ENCODE measurements at regions not wholly inside any gene's neighbourhood (a gene's known extent, or its start where the extent isn't known, plus 50 kb on each side); places are given as distances from the start of the nearest gene placed in this dataset.
"Not testable (repeated sequence)": the region's sequence is repeated elsewhere in the genome, so short reads cannot be mapped to it uniquely, and the experiment has no call there.

DNA sequence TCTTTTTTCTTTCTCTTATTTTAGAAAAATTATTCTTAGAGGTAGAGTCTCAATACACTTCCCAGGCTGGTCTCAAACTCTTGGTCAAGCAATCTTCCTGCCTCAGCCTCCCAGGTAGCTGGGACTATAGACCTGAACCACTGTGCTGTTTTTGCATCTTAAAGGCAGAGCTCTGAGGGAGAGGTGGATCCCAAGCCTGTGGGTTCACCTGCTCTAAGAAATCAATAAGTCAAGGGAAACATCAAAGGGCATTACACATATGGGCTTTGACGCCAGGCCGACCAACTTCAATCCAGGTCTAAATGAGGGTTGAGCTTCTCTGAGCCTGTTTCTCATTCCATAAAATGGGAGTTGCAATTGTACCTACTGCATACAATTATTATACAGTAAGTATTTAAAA, 223.9 kb downstream of the LY86 start:
- DNase-seq (ENCODE audit: low read depth) = no peak

DNA sequence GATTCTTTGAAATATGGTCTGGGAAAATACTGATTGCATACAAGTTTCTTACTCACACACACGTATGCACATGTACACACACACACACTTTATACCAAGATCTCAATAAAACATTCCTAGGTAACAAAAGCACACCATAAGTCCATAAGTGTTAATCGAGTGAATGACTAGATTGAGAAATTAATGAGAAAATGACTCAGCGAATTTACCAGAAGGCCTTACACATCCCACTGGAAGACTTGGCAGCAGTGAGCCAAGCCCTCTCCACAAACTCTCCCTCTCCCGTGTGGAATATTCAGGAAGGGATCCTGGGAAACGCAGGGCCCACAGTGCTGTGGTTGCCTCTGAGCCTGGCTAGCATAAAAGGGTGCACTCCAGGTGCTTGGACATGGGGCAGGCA, 227.2 kb downstream of the LY86 start:
- DNase-seq (ENCODE audit: low read depth) = no peak

DNA sequence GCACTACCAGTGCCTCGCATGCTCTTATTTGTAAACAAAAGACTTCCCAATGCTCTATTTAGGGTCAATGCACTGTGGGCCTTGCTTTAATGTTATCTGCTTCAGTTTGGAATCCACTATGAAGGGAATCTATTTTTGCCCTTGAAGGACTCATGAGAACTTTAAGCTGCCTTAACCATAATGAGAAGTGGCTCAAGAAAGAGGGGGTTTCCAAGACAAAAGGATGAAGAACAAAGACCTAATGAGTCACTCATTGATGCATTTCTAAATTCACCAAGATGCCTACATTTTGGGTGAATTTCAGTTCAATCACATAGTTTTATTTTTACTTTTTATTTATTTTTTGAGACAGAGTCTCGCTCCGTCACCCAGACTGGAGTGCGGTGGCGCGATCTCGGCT, 228.2 kb downstream of the LY86 start:
- DNase-seq (ENCODE audit: low read depth) = no peak

DNA sequence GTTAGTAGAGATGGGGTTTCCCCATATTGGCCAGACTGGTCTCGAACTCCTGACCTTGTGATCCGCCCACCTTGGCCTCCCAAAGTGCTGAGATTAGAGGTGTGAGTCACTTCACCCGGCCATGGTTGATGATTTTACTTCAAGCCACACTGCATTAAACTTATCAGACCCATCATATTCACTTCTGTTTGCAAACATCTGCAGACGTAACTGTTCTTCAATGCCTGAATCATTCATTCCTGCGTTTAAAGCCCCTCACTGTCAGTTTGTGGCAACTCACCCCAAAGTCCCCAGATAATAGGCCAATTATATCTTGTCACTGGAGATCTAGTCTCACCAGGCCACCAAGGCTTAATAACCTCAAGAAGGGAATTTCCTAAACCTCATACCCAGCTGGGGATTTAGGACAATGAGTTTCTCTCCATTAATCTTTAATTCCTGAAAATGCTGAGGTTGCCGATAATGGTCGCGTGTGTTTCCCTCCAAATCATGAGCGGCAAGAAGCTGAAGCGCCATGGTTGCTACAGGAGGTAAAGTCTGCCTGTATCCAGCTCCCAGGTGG, 229.6 kb downstream of the LY86 start:
- no peak for DNase-seq (ENCODE audit: low read depth)

DNA sequence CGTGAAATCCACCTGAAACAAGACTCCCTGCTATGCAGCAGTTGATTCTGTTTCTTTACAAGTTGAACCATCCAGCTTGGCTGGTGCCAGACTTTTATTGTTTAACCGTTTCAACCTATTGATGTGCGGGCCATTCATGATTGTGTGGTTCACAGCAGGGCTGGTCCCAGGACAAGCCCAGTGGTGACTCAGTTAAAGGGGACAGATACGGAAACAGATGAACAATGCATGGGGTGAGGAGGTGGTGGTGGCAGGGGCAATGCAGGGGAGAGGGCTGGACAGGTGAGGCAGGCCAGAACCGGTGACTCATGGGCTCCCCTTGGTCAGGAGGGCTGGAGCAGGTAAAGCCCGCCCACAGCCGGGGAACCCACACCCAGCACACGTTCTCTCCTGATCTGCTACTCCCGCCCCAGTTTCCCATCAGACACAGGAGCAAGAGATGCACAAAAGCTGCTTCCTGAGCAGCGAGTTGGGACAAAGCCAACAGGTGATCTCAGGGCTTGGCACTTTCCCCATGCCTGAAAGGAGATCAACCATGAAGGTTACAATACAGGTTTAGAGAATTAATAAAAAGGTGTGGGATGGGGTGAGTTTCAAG, 232.2 kb downstream of the LY86 start:
- DNase-seq (ENCODE audit: low read depth) = no peak

DNA sequence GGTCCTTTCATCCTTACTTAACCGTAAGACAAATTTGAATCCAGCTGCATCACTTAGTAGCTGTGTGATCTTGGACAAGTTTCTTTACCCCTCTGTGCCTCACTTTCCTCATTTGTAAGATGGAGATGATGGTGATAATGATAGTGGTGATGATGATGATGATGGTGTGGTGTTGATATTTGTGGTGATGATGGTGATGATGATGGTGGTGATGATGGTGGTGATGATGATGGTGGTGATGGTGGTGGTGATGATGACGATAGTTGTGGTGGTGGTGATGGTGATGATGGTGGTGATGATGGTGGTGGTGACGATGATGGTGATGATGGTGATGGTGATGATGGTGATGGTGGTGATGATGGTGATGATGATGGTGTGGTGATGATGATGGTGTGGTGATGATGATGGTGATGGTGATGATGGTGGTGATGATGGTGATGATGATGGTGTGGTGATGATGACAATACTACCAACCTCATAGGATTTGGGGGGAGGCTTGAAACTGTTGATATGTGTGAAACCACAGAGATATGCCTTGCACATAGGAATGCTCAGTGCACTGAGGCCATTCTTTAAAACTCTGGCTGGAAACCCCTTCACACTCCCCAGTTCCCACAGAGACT, 233.2 kb downstream of the LY86 start:
- DNase-seq (ENCODE audit: low read depth) = no peak

DNA sequence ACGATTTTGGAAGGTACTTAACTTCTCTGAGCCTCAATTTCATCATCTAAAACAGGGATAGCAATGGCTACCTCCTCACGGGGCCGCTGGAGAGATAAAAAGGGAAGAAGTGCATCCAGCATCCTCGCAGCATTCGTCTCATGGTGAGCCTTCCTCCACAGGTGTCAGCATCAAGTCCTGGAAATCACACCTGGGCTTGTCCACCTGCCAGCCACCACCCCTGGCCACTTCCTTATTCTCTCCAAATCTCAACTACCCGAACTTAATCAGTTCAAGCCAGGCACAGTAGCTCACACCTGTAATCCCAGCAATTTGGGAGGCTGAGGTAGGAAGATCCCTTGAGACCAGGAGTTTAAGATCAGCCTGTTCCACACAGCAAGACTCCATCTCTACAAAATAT, 234.5 kb downstream of the LY86 start:
- DNase-seq (ENCODE audit: low read depth) = no peak

DNA sequence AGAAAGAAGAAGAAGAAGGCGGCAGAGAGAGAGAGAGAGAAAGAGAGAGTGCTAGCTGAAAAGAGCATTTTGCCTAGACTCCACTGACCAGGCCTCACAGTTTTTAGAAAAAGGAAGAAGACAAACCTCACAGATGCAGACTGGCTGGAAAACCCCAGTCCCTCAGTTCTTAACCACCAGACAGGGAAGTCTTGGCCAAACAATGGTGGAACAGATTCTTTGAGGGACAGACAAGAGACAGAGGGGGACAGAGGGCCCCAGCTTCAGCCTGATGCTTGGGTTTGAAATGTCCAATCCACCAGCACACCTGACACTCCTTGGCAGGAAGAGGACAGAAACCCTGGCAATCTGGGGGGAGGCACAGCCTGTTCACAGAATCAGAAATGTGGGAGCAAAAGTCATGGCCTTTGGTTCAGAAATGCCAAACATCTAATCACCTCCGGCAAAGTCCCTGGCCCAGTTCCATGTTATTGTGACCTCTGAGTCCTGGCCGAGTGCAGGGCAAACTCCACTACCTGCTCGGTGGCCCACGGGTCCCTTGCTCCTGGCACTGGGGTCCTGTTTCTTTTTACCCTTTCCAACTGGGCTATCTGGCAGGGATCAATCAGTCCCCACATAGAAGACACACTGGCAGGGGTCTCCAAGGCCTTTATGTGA, 235.2 kb downstream of the LY86 start:
- no peak for DNase-seq (ENCODE audit: low read depth)

DNA sequence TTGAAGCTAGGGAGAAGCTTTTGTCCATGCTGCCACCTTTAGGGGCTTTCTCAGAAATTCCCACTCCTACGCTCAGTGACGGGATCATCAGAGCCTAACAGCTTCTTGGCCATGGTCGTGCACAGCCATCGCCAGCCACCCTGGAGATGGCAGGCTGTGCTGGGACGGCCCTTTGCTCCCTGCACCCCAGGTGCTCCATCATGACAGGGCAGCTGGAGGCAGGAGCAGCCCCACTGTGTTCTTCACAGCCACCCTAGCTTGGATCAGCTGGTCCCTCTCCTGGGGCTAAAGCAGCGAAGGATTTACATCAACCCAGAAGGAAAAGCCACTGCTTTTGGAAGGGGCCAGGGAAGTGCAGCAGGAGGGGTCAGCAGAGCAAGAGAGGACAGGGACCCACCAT, 235.9 kb downstream of the LY86 start:
- no peak for DNase-seq (ENCODE audit: low read depth)

DNA sequence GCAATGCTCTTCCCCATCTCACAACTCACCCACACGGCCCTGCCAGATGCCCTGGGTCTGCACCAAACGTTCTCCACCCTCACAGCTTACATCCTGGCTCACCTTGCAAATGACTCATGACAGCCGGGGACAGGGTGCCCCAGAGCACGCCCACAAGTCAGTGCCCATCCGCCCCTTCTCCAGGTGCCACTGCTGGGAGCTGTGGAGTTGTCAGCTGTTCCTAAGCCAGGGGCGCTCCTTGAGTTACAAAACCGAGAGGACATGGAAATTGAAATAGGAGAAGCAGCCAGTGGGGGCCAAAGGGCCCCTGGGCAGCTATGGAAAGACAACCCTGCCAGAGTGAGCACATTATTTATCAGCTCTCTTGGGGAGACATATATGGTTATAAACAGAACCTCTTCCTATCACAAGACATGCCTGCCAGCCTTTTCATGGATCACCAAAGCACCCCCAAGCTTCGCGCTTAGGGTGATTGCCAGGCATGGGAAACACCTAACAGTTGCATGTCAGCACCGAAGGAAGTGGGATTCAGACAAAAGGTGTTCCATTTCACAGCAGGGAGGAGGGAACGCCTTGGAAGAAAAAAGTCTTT, 236.8 kb downstream of the LY86 start:
- no peak for DNase-seq (ENCODE audit: low read depth)

DNA sequence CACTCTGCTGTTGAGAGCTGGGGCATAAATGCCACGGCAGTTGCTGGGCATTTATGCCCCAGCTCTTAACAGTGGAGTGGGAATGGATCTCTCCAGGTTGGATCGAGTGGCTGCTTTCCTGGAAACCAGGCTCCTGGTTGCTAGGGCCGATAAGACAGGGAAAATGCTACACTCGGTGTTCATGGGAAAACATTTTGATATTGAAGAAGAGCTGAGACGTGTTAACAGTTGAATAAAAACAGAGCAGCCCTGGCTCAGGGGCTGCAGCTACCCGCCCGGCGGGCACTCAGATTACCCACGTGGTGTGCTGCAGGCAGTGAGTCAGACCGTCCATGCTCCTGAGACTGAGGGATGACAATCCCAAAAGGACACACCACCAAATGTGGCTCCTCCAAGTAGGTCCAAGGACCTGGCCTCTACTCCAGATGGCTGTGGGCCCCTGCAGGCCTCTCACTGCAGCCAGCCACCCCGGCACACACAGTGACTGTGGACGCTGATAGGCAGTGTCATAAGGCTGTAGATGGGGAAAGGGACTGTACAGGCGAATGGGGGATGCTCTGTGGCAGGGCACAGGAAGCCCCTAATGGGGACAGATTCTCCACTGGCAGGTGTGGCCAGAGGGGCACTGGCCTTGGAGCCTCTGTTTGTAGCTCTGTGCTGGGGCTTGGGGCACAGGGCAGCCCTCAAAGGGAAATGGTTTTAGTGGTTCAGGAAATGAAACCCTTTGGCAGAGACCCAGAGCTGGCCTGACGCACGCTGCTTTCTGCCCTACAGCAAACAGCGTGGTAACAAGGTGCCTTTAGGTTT, 237.8 kb downstream of the LY86 start:
- no peak for DNase-seq (ENCODE audit: low read depth)

DNA sequence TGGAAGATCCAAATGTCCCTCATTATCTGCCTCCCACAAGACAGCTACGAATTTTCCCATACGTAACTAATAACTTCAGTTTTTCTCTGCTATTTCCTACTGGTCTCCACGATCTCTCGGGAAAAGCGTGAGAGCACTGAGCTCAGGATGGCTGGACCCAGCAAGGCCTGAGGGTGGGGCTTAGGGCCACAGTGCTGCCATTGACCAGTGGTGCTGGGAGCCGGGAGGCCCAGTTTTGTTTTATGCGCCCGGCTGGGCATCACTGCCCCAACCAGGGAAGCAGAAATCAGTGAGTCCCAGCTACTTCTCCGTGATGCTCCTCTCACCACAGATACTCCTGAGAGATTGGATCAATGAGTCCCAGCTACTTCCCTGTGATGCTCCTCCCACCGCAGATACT, 238.4 kb downstream of the LY86 start:
- no peak for DNase-seq (ENCODE audit: low read depth)

DNA sequence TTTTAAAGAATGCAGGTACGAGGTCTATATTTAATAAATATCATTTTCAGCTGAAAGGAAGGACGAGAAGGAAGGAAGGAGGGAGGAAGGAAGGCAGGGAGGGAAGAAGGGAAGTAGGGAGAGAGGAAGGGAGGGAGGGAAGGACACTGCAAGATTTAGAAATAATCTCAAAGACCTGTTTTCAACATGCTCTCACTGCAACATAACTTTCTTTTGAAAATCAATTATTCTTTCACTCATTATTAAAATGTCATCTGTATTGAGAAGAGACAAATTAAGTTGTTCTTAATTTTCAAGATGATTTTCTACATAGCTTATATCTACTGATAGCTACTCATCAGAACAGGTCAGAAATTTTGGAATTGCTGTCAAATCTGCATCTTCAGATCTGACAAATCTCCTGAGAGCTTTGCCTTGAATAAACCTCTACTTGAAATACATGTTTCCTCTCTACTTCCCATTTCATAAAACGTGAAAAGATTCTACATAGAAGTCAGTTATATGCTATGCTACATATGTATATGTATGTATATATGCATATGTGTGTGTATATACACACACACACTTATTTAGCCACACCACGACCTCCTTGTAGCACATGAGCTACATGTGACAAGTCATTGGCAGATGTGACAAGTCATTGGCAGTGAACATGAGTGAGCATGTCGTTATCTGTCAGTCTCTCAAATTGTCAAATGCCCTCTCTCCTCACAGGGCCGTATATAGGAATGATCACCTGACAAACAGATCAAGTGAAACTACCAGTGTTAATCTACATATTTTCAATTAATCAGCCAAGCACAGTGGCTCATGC, 241.6 kb downstream of the LY86 start:
- no peak for DNase-seq (ENCODE audit: low read depth)

DNA sequence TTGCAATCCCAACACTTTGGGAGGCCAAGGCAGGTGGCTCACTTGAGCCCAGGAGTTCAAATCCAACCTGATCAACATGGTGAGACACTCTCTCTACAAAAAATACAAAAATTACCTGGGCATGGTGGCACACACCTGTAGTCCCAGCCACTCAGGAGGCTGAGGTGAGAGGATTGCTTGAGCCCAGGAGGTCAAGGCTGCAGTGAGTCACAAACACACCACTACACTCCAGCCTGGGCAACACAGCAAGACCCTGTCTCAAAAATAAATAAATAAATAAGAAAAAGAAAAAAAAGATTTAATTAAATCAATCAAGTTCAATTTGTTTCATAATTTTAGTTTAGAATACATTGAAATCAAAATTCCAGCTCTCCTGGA, 242.2 kb downstream of the LY86 start:
- DNase-seq (ENCODE audit: low read depth) = not testable (repeated sequence)

DNA sequence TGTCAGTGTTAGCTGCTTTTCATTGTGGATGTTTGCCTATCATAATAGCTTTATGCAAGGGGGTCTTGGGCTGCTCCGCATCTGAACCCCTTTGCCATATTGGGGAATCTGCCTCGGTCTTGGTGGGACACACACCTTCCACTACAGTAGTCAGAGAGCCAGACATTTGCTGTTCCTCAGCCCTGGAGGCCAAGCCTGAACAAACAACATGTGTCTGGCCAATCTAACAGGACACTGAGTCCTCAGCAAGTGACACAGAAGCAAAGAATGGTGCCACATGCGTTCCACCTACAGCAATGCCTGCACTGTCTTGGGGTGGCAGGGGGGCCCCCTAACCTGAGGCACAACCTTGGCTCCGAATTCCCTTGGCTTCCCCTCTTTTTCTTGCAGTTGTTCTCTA, 243.9 kb downstream of the LY86 start:
- no peak for DNase-seq (ENCODE audit: low read depth)

DNA sequence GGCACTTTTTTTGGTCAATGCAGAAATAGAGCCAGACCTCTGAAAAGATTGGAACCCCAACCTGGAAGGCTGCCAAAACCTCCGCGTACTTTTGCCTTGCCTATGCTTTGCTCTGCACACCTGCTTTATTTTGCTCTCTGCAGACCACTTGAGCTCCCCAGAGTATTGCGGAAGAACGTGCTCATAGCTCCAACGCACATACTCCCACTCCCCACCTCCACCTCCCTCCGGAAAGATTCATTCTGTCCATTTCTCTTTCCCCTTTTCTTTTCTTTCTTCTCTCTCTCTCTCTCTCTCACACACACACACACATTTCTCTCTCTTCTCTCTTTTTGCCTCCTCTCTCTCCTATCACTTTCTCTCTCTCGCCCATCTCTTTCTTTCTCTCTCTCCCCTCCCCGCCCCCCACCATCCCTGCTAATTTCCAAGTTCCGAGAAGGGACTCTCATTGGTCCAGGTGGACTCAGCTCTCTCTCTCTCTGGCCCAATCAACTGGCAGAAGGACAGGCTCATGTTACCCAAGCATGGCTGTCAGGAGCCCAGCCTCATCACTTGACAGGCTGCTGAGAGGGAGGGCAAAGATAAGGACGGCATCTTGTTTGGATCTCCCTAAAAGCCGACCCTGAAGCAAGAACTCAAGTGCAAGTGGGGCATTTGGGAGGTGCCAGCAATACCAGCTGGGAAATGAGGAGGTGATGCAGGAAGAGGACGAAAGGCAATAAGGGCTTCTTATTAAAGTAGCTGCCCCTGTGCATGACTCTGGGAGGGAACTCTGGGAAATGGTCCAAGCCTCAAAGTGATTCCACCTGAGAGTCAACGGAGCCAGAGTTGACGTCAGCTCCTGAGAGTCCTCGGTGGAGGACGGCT, 246.1 kb downstream of the LY86 start:
- DNase-seq (ENCODE audit: low read depth) = no peak

DNA sequence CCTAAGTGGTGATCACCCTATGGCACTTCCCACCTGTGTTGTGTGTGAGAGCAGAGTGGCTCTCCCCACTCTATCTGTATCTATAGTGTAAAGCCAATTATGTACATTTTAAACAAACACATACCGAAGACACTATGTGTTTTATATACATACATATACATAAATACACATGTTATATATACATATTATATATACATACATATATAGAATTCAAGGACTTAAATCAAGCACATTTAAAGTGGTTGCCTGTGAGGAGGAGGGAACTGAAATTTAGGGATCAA, 246.6 kb downstream of the LY86 start:
- DNase-seq (ENCODE audit: low read depth) = no peak

DNA sequence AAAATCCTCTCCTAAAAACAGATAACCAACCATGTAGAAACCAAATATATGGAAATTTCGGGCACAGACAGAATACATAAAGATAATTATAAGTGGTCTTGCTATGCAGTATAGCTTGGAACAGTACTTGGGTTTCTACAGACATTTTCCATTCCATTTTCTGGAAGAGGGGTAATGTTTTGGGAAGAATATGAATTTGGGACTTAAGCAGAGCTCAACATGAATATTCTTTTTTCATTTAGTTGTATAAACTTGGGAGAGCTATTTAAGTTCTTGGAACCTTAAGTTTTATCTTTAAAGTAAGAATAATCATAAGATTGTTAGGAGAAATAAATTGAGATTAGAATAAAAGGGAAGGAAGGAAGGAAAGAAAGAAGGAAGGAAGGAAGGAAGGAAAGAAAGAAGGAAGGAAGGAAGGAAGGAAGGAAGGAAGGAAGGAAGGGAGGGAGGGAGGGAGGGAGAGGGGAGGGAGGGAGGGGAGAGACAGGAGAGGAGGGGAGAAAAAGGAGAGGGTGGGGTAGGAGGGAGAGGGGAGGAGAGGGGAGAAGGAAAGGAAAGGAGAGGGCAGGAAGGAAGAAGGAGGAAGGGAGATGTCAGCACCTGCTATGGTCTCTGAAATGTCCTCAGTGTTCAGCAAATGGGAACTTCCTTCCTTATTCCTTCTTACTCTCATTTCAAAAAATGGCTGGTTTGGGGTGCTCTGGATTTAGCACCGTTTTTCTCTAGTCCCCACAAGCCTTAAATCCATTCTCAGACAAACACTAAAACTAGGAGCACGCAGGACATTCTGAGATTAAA, 248.3 kb downstream of the LY86 start:
- DNase-seq (ENCODE audit: low read depth) = no peak

DNA sequence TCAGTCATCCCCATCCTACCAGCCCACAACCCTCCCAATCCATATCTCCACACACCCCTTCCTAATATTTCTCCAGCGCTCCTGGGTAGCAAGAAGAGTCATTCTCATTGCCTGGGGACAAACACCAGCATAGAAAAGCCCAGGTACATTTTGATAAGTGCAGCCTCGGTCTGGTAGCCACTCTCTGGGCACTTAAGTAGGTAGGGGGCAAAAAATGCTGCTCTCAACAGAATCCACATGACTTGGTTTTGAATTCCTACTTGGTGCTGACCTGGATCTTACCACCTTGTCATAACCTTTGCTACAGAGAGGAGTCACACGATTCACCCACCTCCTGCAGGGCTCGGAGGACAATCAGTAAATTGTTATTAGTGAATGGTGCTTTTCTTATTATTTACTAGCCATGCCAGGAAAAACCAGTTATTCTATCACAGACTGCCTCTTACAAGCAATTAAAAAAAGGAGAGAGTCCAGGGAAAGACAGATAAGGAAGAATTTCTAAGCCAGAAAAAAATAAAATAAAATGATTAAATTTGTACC, 249.1 kb downstream of the LY86 start:
- DNase-seq (ENCODE audit: low read depth) = no peak

DNA sequence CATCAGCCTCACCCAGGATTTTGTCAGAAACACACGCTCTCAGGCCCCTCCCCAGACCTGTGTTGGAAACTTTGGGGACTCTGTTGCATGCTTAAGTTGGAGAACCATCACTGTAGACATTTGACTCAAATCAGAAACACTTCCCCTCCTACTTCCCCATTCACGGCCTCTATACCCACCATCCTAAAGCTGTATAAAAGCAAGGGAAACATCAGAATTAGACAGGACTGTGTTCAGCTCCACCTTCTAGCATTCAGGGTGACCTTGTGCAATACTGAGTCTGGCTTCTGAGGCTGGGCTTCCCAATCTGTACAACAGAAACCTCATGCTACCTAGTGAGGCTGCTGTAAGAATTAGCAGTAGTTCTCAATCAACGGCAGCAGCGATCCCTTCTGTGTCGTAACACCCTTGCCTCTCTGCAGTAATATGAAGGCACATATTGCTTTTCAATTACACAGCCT, 252.3 kb downstream of the LY86 start:
- no peak for DNase-seq (ENCODE audit: low read depth)
